ENCODE measurements at regions not wholly inside any gene's neighbourhood (a gene's known extent, or its start where the extent isn't known, plus 50 kb on each side); places are given as distances from the start of the nearest gene placed in this dataset.
"Not testable (repeated sequence)": the region's sequence is repeated elsewhere in the genome, so short reads cannot be mapped to it uniquely, and the experiment has no call there.

GRCh38 chr4:116639070-116639577 lies 446.3 kb downstream of the TRAM1L1 start:
- no peak for DNase-seq

GRCh38 chr4:116638592-116638991 lies 446.8 kb downstream of the TRAM1L1 start:
- DNase-seq = no peak

- DNase-seq = no peak
These were observed 448.5 kb downstream of the TRAM1L1 start for GRCh38 chr4:116636917-116637316.

- DNase-seq = no peak
These were observed 453.1 kb downstream of the TRAM1L1 start for GRCh38 chr4:116632269-116632668.

- DNase-seq = no peak
These were observed 456.8 kb downstream of the TRAM1L1 start for GRCh38 chr4:116628598-116628997.

- peak; percentile 64 for DNase-seq
These were observed 457.8 kb downstream of the TRAM1L1 start for GRCh38 chr4:116627545-116627944.

- DNase-seq = not testable (repeated sequence)
These were observed 465.9 kb downstream of the TRAM1L1 start for GRCh38 chr4:116619508-116619907.

- DNase-seq = no peak
These were observed 466.7 kb downstream of the TRAM1L1 start for GRCh38 chr4:116618638-116619037.

GRCh38 chr4:116603096-116603495 lies 482.3 kb downstream of the TRAM1L1 start:
- no peak for DNase-seq

- no peak for DNase-seq
These were observed 485.5 kb downstream of the TRAM1L1 start for GRCh38 chr4:116599859-116600258.

GRCh38 chr4:116598980-116599789 lies 486.2 kb downstream of the TRAM1L1 start:
- DNase-seq = no peak

GRCh38 chr4:116598155-116598979 lies 487.0 kb downstream of the TRAM1L1 start:
- DNase-seq = no peak

- no peak for DNase-seq
These were observed 494.7 kb downstream of the TRAM1L1 start for GRCh38 chr4:116590648-116591047.

GRCh38 chr4:116588783-116589182 lies 496.6 kb downstream of the TRAM1L1 start:
- DNase-seq = no peak

GRCh38 chr4:116585246-116585645 lies 500.1 kb downstream of the TRAM1L1 start:
- no peak for DNase-seq

GRCh38 chr4:116577321-116577720 lies 508.1 kb downstream of the TRAM1L1 start:
- no peak for DNase-seq

- no peak for DNase-seq
These were observed 511.8 kb downstream of the TRAM1L1 start for GRCh38 chr4:116573540-116573939.

- DNase-seq = no peak
These were observed 523.6 kb downstream of the TRAM1L1 start for GRCh38 chr4:116561768-116562167.

- no peak for DNase-seq
These were observed 533.6 kb downstream of the TRAM1L1 start for GRCh38 chr4:116551806-116552205.

GRCh38 chr4:116547632-116548031 lies 537.7 kb downstream of the TRAM1L1 start:
- no peak for DNase-seq

GRCh38 chr4:116546759-116547158 lies 538.6 kb downstream of the TRAM1L1 start:
- DNase-seq = no peak

- DNase-seq = no peak
These were observed 540.4 kb downstream of the TRAM1L1 start for GRCh38 chr4:116544946-116545345.

GRCh38 chr4:116539744-116540143 lies 545.6 kb downstream of the TRAM1L1 start:
- DNase-seq = no peak

GRCh38 chr4:116537828-116538227 lies 547.5 kb downstream of the TRAM1L1 start:
- DNase-seq = no peak

Data from NCI-H526 treated with DMSO at 0.1 percent for 48 hours (cell line).